ENCODE measurements at regions not wholly inside any gene's neighbourhood (a gene's known extent, or its start where the extent isn't known, plus 50 kb on each side); places are given as distances from the start of the nearest gene placed in this dataset.

DNA sequence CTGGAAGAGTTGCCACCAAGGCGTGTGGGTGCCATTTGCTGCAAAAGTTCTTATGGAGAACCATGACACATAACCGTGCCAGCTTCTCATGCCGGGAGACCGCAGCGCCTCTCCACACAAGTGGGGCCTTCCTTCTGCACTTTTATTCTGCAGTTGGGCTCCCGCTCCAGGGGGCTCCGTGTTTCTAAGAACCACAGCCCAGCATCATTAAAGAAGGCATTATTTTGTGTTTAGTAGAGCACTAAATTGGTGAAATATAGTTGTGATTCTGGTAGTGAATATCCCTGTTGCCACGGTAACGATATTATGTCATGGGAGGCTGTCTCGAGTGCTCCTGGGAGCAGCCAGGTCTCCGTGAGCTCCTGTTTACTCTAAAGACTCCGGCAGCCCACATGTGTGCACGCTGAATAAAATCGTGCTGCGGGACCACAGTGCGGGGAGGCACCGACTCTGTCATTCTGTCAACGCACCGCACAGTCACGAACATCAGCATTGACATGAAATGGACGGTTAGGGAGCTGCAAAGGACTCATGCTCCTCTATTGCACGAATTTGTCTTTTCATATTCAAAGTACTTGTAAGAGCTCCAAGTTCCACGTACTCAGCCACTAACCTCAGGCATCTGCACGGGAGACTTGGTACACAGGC lies 68.8 kb upstream of the PITRM1 start (continued):
- TF ChIP-seq SIN3A (IDR thresholded peaks at IDR 0.05; ENCODE audit: borderline replicate concordance, low read depth, low read length), result no peak
- TF ChIP-seq SMC3 (IDR thresholded peaks at IDR 0.05; ENCODE audit: low read depth, low read length), result no peak
- no peak for TF ChIP-seq RFX5 (IDR thresholded peaks at IDR 0.05; ENCODE audit: low read length)
- no peak for TF ChIP-seq FOXM1 (IDR thresholded peaks at IDR 0.05; ENCODE audit: low read depth)
- TF ChIP-seq ELF1 (IDR thresholded peaks at IDR 0.05), result no peak
- no peak for TF ChIP-seq FOSL2 (IDR thresholded peaks at IDR 0.05; ENCODE audit: borderline replicate concordance, low read depth)

GRCh38 chr10:3239920-3240894 lies 67.6 kb upstream of the PITRM1 start:
- ChIA-PET POLR2A (no interaction called here), CTCF (interaction anchor here (0.6 to 1.9 kb wide), 33 partner anchors 9 to 1531 kb away, joined by 3 to 12 read pairs (median 3); partner anchors contain the start of gene KLF6)
- Histone ChIP-seq H3K4me3 (ENCODE audit: low read depth in 2 of 2, low read length in 1 of 2) (no peak overlapping the region; a peak in 1 of 4 replicates), H2AFZ (ENCODE audit: low read depth) (0 out of 2 replicates have a peak overlapping the region, but pooled peaks have one; percentile 19), H3K36me3 (replicated peaks in 1 of 2; ENCODE audit: control insufficient read depth in 1 of 2, insufficient read depth in 2 of 2, low read length in 1 of 2) (no peaks in the 10 kb centered on the region), H3K9me2 (no peaks in the 10 kb centered on the region), H3K9ac (no peak overlapping the region), H3K4me2 (no peak overlapping the region), H3K27me3 (ENCODE audit: insufficient read depth) (no peaks in the 10 kb centered on the region), H3K4me1 (ENCODE audit: control insufficient read depth in 1 of 2, insufficient read depth in 2 of 2, low read depth in 1 of 2, low read length in 1 of 2) (no peaks in the 10 kb centered on the region; a peak in 1 of 4 replicates), H3F3A (replicated peaks; ENCODE audit: insufficient read depth) (no peaks in the 10 kb centered on the region), H4K20me1 (ENCODE audit: insufficient read depth) (no peaks in the 10 kb centered on the region), H3K27ac (ENCODE audit: low read depth in 2 of 2, low read length in 1 of 2) (peak overlapping the region in 1 of 2 experiments; percentile 37; a peak in 1 of 4 replicates), H3K9me3 (no peaks in the 10 kb centered on the region), H3K79me2 (ENCODE audit: insufficient read depth) (no peaks in the 10 kb centered on the region)
- TF ChIP-seq NRF1 (IDR thresholded peaks at IDR 0.05; ENCODE audit: low read depth, low read length), result no peak
- TF ChIP-seq YY1 (IDR thresholded peaks at IDR 0.05; ENCODE audit: low read depth), result no peak
- TF ChIP-seq ELF1 (IDR thresholded peaks at IDR 0.05), result no peak
- TF ChIP-seq, protein P1, sequence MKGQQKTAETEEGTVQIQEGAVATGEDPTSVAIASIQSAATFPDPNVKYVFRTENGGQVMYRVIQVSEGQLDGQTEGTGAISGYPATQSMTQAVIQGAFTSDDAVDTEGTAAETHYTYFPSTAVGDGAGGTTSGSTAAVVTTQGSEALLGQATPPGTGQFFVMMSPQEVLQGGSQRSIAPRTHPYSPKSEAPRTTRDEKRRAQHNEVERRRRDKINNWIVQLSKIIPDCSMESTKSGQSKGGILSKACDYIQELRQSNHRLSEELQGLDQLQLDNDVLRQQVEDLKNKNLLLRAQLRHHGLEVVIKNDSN (IDR thresholded peaks at IDR 0.05; ENCODE audit: borderline replicate concordance, low read depth), result no peak
- no peak for TF ChIP-seq IRF3 (IDR thresholded peaks at IDR 0.05; ENCODE audit: low read depth, low read length)
- no peak for TF ChIP-seq EZH2phosphoT487 (IDR thresholded peaks at IDR 0.05; ENCODE audit: borderline replicate concordance, low read depth)
- TF ChIP-seq MXI1 (IDR thresholded peaks at IDR 0.05; ENCODE audit: low read depth, low read length), result no peak
- TF ChIP-seq TEAD4 (IDR thresholded peaks at IDR 0.05; ENCODE audit: borderline replicate concordance, insufficient read depth), result no peak
- no peak for TF ChIP-seq GATA2 (CRISPR knock-in tag; IDR thresholded peaks at IDR 0.05)
- TF ChIP-seq MEF2A (IDR thresholded peaks at IDR 0.05; ENCODE audit: borderline replicate concordance, low read depth), result no peak
- no peak for TF ChIP-seq SIN3A (IDR thresholded peaks at IDR 0.05; ENCODE audit: borderline replicate concordance, low read depth, low read length)
- TF ChIP-seq RFX5 (IDR thresholded peaks at IDR 0.05; ENCODE audit: low read length), result no peak
- TF ChIP-seq REST (IDR thresholded peaks at IDR 0.05; ENCODE audit: low read depth, low read length), result no peak
- TF ChIP-seq PBX3 (IDR thresholded peaks at IDR 0.05), result no peak
- no peak for TF ChIP-seq USF2 (IDR thresholded peaks at IDR 0.05; ENCODE audit: borderline replicate concordance, low read depth, low read length)
- TF ChIP-seq FOXJ3 (CRISPR knock-in tag; IDR thresholded peaks at IDR 0.05), result no peak
- no peak for DNase-seq
- 91% methylated on average over 28 of the region's 30 CpGs for WGBS (ENCODE audit: low lambda C conversion rate)

Data from SK-N-SH (cell line).